SU-DHL-6 (cell line): ENCODE measurements at regions not wholly inside any gene's neighbourhood (a gene's known extent, or its start where the extent isn't known, plus 50 kb on each side); places are given as distances from the start of the nearest gene placed in this dataset.

Experiments
- EZH2phosphoT487 ChIP-seq: fragments of 200-600 bp; sonication (generic), shearing (Covaris generic); conservative IDR thresholded peaks from 2 replicates; pipeline ENCODE4 v1.6.1; 2018; ENCODE audit warnings: mild to moderate bottlenecking, antibody characterized with exemption, low read length, moderate library complexity, mixed read lengths
- TF ChIP-seq, protein P1 (sequence below): fragments of 200-600 bp; sonication (generic); IDR thresholded peaks from one replicate; pipeline ENCODE4 v1.5.1; 2017; ENCODE audit warnings: antibody characterized with exemption, mild to moderate bottlenecking, low read length, moderate library complexity; ENCODE audit not compliant: insufficient read depth, poor library complexity, severe bottlenecking

DNA sequence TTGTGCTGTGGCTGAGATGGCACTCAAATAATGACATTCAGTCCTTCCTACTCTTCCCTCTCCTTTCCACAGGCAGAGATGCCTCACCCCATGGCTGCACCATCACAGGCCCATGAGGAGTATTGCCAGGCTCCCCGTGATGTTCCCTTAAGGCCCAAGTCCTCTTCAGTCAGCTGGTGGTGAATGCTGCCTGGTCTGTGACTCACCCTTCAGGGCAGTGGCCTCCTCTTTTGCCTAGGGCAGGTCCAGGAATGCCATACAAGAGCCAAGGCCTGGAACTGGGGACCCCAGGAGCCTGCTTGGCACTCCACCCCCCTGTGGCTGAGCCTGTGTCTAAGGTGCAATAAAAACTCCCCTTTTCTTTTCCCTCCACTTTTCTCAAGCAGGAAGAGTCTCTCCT, 144.2 kb upstream of the GEMIN8 start:
- TF ChIP-seq, protein P1, sequence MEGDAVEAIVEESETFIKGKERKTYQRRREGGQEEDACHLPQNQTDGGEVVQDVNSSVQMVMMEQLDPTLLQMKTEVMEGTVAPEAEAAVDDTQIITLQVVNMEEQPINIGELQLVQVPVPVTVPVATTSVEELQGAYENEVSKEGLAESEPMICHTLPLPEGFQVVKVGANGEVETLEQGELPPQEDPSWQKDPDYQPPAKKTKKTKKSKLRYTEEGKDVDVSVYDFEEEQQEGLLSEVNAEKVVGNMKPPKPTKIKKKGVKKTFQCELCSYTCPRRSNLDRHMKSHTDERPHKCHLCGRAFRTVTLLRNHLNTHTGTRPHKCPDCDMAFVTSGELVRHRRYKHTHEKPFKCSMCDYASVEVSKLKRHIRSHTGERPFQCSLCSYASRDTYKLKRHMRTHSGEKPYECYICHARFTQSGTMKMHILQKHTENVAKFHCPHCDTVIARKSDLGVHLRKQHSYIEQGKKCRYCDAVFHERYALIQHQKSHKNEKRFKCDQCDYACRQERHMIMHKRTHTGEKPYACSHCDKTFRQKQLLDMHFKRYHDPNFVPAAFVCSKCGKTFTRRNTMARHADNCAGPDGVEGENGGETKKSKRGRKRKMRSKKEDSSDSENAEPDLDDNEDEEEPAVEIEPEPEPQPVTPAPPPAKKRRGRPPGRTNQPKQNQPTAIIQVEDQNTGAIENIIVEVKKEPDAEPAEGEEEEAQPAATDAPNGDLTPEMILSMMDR: no peak
- no peak for TF ChIP-seq EZH2phosphoT487
